ENCODE measurements at regions not wholly inside any gene's neighbourhood (a gene's known extent, or its start where the extent isn't known, plus 50 kb on each side); places are given as distances from the start of the nearest gene placed in this dataset.
"Not testable (repeated sequence)": the region's sequence is repeated elsewhere in the genome, so short reads cannot be mapped to it uniquely, and the experiment has no call there.

DNA sequence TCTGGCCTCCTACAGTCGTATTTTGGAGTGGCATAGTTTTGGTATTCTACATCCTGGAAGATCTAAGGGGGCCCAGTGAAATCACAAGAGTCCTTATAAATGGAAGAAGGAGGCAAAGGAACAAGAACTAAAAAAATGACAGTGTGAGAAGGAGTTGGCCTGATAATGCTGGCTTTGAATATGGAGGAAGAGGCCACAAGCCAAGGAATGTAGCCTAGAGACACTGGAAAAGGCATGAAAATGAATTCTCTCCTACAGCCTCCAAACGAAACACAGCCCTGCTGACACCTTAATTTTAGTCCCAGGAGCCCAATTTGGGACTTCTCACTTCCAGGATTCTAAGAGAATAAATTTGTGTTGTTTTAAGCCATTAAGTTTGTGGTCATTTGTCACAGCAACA is 54.6 kb upstream of the LIPC start:
- Histone ChIP-seq H3K27me3 (ENCODE audit: control insufficient read depth in 1 of 2, insufficient read depth in 2 of 2, low read length in 2 of 2) (no peaks in the 10 kb centered on the region), H3K36me3 (ENCODE audit: insufficient read depth, low read length) (no peaks in the 10 kb centered on the region), H3K9me3 (ENCODE audit: low read length) (peaks cover 7% of the 10 kb centered on the region), H3K9ac (ENCODE audit: low read length) (no peak overlapping the region), H3K4me3 (ENCODE audit: low read depth in 1 of 2, low read length in 2 of 2) (no peak overlapping the region), H3K27ac (ENCODE audit: low read depth, low read length) (no peak overlapping the region), H3K4me1 (ENCODE audit: insufficient read depth, low read length) (peaks cover 5% of the 10 kb centered on the region)

DNA sequence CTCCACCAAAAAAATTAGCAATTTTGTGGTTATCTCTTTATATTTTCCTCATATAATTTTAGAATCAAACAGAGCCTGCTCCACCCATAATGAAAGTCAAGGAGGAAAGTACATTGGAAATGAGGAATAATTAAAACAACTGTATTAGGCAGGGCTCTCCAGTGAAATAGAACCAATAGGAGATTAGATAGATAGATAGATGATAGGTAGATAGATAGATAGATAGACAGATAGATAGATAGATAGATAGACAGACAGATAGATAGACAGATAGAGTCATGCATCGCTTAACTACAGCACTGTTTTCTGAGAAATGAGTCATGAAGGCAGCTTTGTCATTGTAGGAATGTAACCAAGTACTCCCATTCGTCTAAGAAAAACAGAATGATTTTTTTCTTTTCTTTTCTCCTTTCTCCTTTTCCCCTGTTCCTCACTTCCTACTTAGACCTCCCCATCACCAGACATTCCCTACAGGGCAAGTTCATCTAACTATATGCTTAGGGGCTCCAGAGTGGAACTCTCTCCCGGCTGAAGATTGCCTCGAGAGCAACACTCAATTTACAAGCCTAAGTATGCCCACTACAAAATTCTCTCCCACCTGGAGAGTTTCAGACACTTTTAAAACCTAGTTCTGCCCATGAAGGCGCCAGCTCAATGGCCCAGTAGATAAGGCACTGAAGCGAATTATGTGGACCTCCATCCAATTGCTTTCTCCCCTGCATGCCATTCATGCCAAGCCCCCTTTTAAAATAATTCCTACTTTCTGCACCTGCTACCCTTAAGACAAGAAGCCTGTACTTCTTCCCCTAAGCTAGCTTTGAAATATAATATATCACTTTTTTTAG is 53.3 kb upstream of the LIPC start:
- Histone ChIP-seq H3K4me1 (ENCODE audit: insufficient read depth, low read length) (peaks cover 5% of the 10 kb centered on the region), H3K9me3 (ENCODE audit: low read length) (peaks cover 7% of the 10 kb centered on the region), H3K4me3 (ENCODE audit: low read depth in 1 of 2, low read length in 2 of 2) (no peak overlapping the region), H3K27me3 (ENCODE audit: control insufficient read depth in 1 of 2, insufficient read depth in 2 of 2, low read length in 2 of 2) (no peaks in the 10 kb centered on the region), H3K36me3 (ENCODE audit: insufficient read depth, low read length) (no peaks in the 10 kb centered on the region), H3K9ac (ENCODE audit: low read length) (no peak overlapping the region), H3K27ac (ENCODE audit: low read depth, low read length) (no peak overlapping the region)

DNA sequence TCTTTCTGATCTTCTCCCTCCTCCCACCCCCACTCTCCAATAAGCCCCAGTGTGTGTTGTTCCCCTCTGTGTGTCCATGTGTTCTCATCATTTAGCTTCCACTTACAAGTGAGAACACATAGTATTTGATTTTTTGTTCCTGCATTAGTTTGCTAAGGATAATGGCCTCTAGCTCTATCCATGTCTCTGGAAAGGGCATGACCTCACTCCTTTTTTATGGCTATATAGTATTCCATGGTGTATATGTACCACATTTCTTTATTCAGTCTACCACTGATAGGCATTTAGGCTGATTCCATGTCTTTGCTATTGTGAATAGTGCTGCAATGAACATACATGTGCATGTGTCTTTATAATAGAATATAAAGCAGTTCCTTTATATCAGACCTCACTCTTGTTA is 52.3 kb upstream of the LIPC start:
- H3K9me3 ChIP-seq (ENCODE audit: low read length); H3K36me3 ChIP-seq (ENCODE audit: insufficient read depth, low read length); H3K4me1 ChIP-seq (ENCODE audit: insufficient read depth, low read length); H3K4me3 ChIP-seq (ENCODE audit: low read depth in 1 of 2, low read length in 2 of 2); H3K9ac ChIP-seq (ENCODE audit: low read length); H3K27ac ChIP-seq (ENCODE audit: low read depth, low read length); H3K27me3 ChIP-seq (ENCODE audit: control insufficient read depth in 1 of 2, insufficient read depth in 2 of 2, low read length in 2 of 2): not testable (repeated sequence)

DNA sequence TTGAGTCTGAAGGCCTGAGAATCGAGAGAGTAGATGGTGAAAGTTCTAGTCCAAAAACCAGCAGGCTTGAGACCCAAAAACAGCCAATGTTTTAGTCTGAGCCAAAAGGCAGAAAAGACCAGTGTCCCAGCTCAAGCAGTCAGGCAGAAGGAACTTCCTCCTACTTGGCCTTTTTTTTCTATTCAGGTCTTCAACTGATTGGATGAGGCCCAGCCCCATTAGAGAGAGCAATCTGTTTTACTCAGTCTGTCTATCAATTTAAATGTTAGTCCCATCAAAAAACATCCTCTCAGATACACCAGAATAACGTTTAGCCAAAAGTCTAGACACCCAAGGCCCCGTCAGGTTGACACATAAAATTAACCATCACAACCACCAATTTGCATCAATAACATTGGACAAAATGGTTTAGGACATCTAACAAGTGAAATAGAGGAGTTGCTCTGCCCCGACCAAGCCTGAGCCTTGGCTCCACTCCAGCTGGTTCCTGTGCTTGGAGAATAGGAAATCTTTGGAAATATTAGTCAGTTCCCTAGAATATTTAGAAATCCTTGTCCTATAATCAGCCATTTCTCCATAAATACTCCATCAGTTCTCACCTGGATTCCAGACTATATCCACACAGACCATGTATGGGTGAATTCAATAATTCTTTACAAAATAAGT is 51.4 kb upstream of the LIPC start:
- no peaks in the 10 kb centered on the region for H3K36me3 ChIP-seq (ENCODE audit: insufficient read depth, low read length)
- H3K4me3 ChIP-seq (ENCODE audit: low read depth in 1 of 2, low read length in 2 of 2): no peak overlapping the region
- H3K27ac ChIP-seq (ENCODE audit: low read depth, low read length): no peak overlapping the region
- peaks cover 7% of the 10 kb centered on the region for H3K9me3 ChIP-seq (ENCODE audit: low read length)
- H3K4me1 ChIP-seq (ENCODE audit: insufficient read depth, low read length): no peaks in the 10 kb centered on the region
- H3K27me3 ChIP-seq (ENCODE audit: control insufficient read depth in 1 of 2, insufficient read depth in 2 of 2, low read length in 2 of 2): no peaks in the 10 kb centered on the region
- no peak overlapping the region for H3K9ac ChIP-seq (ENCODE audit: low read length)

DNA sequence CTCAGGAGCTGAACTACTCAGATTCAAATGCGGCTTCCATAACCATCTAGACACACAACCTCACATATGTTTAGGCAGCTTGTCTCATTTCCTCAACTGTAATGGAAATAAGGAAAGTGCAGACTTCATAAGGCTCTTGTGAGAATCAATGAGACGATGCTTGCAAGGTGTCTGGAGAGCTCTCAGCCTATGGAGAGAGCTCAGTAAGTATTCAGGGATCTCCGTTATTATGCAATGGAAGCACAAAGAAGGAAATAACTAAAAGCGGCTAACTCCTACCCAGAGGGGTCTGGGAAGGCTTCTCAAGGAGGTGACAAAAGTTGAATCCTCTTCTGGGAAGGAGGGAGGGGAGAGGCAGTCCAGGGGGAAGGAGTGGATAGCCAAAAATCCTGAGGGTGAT is 50.1 kb upstream of the LIPC start:
- H3K9ac ChIP-seq (ENCODE audit: low read length): no peak overlapping the region
- no peaks in the 10 kb centered on the region for H3K27me3 ChIP-seq (ENCODE audit: control insufficient read depth in 1 of 2, insufficient read depth in 2 of 2, low read length in 2 of 2)
- no peaks in the 10 kb centered on the region for H3K36me3 ChIP-seq (ENCODE audit: insufficient read depth, low read length)
- H3K4me1 ChIP-seq (ENCODE audit: insufficient read depth, low read length): no peaks in the 10 kb centered on the region
- H3K4me3 ChIP-seq (ENCODE audit: low read depth in 1 of 2, low read length in 2 of 2): no peak overlapping the region
- peaks cover 7% of the 10 kb centered on the region for H3K9me3 ChIP-seq (ENCODE audit: low read length)
- H3K27ac ChIP-seq (ENCODE audit: low read depth, low read length): no peak overlapping the region
